ENCODE measurements at regions not wholly inside any gene's neighbourhood (a gene's known extent, or its start where the extent isn't known, plus 50 kb on each side); places are given as distances from the start of the nearest gene placed in this dataset.
"Not testable (repeated sequence)": the region's sequence is repeated elsewhere in the genome, so short reads cannot be mapped to it uniquely, and the experiment has no call there.

- H3K36me3 ChIP-seq = no peaks in the 10 kb centered on the region
- H3K27ac ChIP-seq = no peak overlapping the region
- TF ChIP-seq POLR2AphosphoS5 (IDR thresholded peaks at IDR 0.05) = no peak
- no peak for TF ChIP-seq EP300 (IDR thresholded peaks at IDR 0.05)
- TF ChIP-seq POLR2A (IDR thresholded peaks at IDR 0.05) = no peak
- no peak for TF ChIP-seq CTCF (IDR thresholded peaks at IDR 0.05)
- no peak overlapping the region for H3K4me3 ChIP-seq
- WGBS, 2 donors (ENCODE audit: low coverage in 1 of 2) = 88 to 90% methylated on average over 4 to 5 of the region's 5 CpGs
- no peaks in the 10 kb centered on the region for H3K9me3 ChIP-seq
- H3K27me3 ChIP-seq = no peaks in the 10 kb centered on the region
- no peak for ATAC-seq
- peaks cover 3 to 18% (median 4%) of the 10 kb centered on the region in 3 donors for H3K4me1 ChIP-seq
Observed at GRCh38 chr4:19575924-19576323, 675.8 kb upstream of the SLIT2 start.

GRCh38 chr4:19566041-19566440 lies 685.7 kb upstream of the SLIT2 start:
- Histone ChIP-seq H3K4me3 (no peak overlapping the region), H3K9me3 (no peaks in the 10 kb centered on the region), H3K27ac (no peak overlapping the region), H3K36me3 (no peaks in the 10 kb centered on the region), H3K4me1 (no peaks in the 10 kb centered on the region), H3K27me3 (no peaks in the 10 kb centered on the region)
- TF ChIP-seq POLR2AphosphoS5 (IDR thresholded peaks at IDR 0.05) (no peak), EP300 (IDR thresholded peaks at IDR 0.05) (no peak), CTCF (IDR thresholded peaks at IDR 0.05) (no peak), POLR2A (IDR thresholded peaks at IDR 0.05) (no peak)
- ATAC-seq = no peak

GRCh38 chr4:19562456-19562855 lies 689.2 kb upstream of the SLIT2 start:
- Histone ChIP-seq H3K27me3 (no peaks in the 10 kb centered on the region), H3K36me3 (no peaks in the 10 kb centered on the region), H3K9me3 (no peaks in the 10 kb centered on the region), H3K4me1 (no peaks in the 10 kb centered on the region), H3K27ac (no peak overlapping the region), H3K4me3 (no peak overlapping the region)
- TF ChIP-seq POLR2AphosphoS5 (IDR thresholded peaks at IDR 0.05) (no peak), EP300 (IDR thresholded peaks at IDR 0.05) (no peak), CTCF (IDR thresholded peaks at IDR 0.05) (no peak), POLR2A (IDR thresholded peaks at IDR 0.05) (no peak)
- no peak for ATAC-seq
- WGBS, 2 donors (ENCODE audit: low coverage in 1 of 2) = 98 to 100% methylated on average over 3 of the region's 3 CpGs

GRCh38 chr4:19557161-19557560 lies 694.5 kb upstream of the SLIT2 start:
- TF ChIP-seq POLR2A (IDR thresholded peaks at IDR 0.05) = no peak
- no peak for TF ChIP-seq POLR2AphosphoS5 (IDR thresholded peaks at IDR 0.05)
- TF ChIP-seq EP300 (IDR thresholded peaks at IDR 0.05) = no peak
- TF ChIP-seq CTCF (IDR thresholded peaks at IDR 0.05) = no peak
- ATAC-seq = no peak
- Histone ChIP-seq H3K36me3 (no peaks in the 10 kb centered on the region), H3K4me1 (no peaks in the 10 kb centered on the region), H3K9me3 (no peaks in the 10 kb centered on the region), H3K4me3 (no peak overlapping the region), H3K27me3 (no peaks in the 10 kb centered on the region), H3K27ac (no peak overlapping the region)
- WGBS, 2 donors (ENCODE audit: low coverage in 1 of 2) = 75 to 86% methylated on average over 1 to 2 of the region's 2 CpGs

GRCh38 chr4:19556276-19556675 lies 695.4 kb upstream of the SLIT2 start:
- ATAC-seq, H3K27ac ChIP-seq, H3K4me3 ChIP-seq, H3K27me3 ChIP-seq, H3K36me3 ChIP-seq, H3K4me1 ChIP-seq, H3K9me3 ChIP-seq: not testable (repeated sequence)
- WGBS, 2 donors (ENCODE audit: low coverage in 1 of 2) = 90 to 95% methylated on average over 7 to 10 of the region's 10 CpGs

GRCh38 chr4:19547463-19547862 lies 704.2 kb upstream of the SLIT2 start:
- no peaks in the 10 kb centered on the region for H3K9me3 ChIP-seq
- TF ChIP-seq POLR2A (IDR thresholded peaks at IDR 0.05) = no peak
- no peak for TF ChIP-seq CTCF (IDR thresholded peaks at IDR 0.05)
- TF ChIP-seq EP300 (IDR thresholded peaks at IDR 0.05) = no peak
- no peak for TF ChIP-seq POLR2AphosphoS5 (IDR thresholded peaks at IDR 0.05)
- H3K36me3 ChIP-seq = no peaks in the 10 kb centered on the region
- WGBS, 2 donors (ENCODE audit: low coverage in 1 of 2) = 86 to 94% methylated on average over 2 of the region's 2 CpGs
- no peak overlapping the region for H3K4me3 ChIP-seq
- no peak for ATAC-seq
- H3K4me1 ChIP-seq = no peaks in the 10 kb centered on the region
- H3K27me3 ChIP-seq = no peaks in the 10 kb centered on the region
- H3K27ac ChIP-seq = no peak overlapping the region
